22Rv1 (cell line): ENCODE measurements at regions not wholly inside any gene's neighbourhood (a gene's known extent, or its start where the extent isn't known, plus 50 kb on each side); places are given as distances from the start of the nearest gene placed in this dataset.

Source experiments
- H3K27ac ChIP-seq: fragments of 450-650 bp; 2 replicates; pipeline ENCODE4 v1.5.1; 2017
- CTCF ChIP-seq: fragments of 450-650 bp; IDR thresholded peaks from 2 replicates; pipeline ENCODE4 v1.5.1; 2017; ENCODE audit warnings: mild to moderate bottlenecking
- ZFX ChIP-seq: fragments of 450-650 bp; IDR thresholded peaks from 2 replicates; pipeline ENCODE4 v1.6.1; 2017; ENCODE audit warnings: antibody characterized with exemption, borderline replicate concordance

GRCh38 chrX:51281758-51282318, 50.8 kb upstream of the NUDT10 start:
- no peak overlapping the region for H3K27ac ChIP-seq
- TF ChIP-seq CTCF (no peak), ZFX (no peak)
